Middle frontal gyrus (tissue), 1 donor: ENCODE measurements at regions not wholly inside any gene's neighbourhood (a gene's known extent, or its start where the extent isn't known, plus 50 kb on each side); places are given as distances from the start of the nearest gene placed in this dataset.

Source experiments
- DNase-seq: peaks from one replicate; pipeline ENCODE4 v3.0.0-alpha.2; 2015; ENCODE audit warnings: low spot score; ENCODE audit errors: extremely low spot score

DNA sequence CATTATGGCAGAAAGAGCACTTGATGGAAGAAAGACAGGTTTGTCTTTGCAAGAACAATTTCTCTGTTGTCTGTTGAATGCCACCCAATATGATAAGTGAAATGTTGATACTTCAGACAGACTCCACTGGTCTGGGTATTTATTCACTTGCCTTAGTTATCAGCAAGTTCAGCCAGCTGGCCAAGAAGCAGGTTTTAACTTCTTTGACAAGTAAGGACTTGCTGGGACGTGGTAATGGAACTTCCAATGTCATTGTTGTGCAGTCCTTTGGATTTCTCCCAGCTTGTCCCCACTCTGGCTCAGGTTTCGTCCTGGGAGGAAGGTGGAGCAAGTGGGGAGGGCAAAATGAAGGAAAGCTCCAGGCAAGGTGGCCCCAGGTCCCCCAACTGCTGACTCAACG is 497.4 kb downstream of the RPS24 start:
- no peak for DNase-seq

DNA sequence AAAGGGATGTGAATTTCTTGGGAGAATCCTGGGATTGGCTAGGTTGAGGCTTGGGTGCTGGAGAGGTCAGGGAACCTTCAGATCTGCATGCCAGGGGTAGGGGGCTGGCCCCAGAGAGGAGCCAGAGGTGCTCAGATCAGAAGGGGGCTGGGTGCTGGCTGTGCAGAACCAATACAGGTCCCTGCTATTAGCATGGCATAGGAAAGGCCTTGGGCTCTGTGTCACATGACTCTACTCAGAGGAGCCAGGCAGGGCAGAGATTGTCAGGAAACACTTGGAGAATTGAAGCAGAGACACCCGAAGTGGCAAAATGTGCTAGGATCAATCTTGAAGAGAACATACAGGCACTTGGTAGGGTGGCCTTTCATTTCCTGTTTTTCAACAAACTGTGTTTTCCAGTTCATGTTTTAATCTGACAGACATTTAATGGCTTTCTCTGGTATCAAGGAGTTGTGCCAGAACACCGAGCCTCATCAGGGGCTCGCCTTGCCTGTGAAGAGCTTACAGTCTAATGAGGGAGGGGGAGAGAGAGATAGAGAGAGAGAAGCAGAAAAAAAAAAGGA is 498.9 kb downstream of the RPS24 start:
- no peak for DNase-seq

DNA sequence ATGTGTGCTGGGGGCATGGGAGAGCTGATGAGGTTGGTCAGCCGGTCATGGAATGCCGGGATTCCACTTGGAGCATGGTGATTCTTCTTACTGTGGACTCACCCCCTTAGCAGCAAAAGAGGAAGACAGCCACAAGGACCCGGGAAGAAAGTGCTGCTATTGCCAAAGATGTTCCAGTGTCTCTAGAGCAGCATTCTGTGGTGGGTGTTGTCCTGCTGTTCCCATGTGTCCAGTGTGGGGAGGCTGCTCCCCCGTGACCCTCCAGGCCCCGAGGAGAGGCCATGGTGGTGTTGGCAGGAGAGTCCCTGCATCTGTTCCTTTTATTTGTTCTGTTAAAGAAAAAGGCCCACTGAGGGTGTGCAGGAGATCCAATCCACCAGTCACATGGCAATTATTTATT is 499.4 kb downstream of the RPS24 start:
- no peak for DNase-seq

DNA sequence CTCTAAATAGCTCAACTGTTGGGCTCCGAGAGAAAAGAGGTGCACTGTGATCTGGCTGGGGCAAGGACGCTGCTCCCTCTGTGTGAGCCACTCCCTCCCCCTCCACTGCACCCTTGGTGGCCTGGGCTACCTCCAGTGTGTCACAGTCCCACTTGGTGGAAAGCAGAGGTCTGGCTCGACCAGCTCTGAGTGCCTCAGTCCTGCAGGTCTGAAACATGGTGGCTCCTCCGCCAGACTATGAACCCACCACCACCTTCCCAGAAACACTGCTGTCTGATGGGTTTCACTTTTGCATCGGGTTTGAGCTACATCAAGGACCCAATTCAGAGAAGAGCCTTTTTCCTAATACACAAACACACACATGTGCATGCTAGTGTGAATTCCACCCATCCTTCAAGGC is 500.1 kb downstream of the RPS24 start:
- DNase-seq: no peak

DNA sequence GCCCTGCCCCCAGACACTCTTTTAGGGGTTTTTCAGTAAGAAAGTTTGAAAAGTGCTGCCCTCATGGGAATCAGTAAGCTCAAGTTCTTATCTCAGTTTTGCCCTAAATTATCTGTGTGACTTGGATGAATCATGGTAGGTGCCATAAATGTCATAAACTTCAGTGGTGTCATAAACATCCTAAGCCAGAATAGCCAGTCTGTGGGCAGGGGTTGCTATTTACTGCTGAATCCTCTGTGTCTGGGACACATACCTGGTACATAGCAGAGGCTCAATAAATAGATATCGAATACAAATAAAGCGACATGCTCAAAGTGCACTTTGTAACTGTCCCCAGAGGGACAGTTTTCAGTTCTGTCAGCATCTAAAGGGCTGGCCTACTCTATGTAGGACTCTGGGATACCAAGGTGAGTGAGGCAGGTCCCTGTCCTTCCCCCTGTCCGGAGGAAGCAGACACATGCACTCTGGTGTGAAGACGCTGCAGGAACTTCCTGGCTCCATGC is 502.1 kb downstream of the RPS24 start:
- no peak for DNase-seq

DNA sequence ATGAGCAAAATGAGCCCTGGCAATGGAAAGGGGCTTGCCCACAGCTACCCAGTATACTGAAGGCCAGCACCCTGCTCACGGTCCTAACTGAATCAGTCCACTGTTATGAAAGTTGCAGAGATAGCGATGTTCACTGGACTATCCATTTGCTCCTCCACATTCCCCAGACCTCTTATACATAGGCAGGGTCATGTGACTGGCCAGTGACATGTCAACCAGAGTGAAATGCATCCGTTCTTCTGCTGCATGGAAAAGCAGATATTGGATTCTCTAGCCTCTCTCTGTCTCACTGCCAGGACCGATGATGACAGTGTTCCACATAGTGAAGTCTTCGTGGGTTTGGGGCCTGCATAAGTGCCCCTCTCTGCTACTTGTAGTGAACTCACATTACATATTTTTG is 503.4 kb downstream of the RPS24 start:
- DNase-seq: no peak

DNA sequence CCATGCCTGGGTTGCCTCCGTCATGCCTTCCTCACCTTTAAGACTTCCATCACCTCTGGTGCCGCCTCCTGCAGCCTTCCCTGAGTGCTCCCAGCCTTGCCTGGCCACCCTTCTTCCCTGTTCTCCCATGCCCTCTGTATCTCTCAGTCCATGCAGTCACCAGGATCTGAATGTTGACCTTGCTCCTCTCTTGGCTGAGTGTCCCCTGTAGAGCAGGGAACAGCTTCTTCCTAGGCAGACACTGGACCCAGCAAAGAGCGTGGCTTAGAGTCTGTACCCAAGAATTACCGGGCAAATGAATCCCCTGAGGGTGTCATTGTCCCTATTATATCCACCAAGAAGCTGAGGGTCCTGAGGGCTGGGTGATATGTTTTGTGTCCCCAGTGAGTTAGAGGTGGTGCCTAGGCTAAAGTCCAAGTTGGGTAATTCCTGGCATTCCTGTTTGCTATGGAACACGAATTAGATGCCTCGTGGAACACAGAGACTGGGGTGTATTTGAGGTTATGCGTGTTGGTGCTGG is 505.6 kb downstream of the RPS24 start:
- no peak for DNase-seq

DNA sequence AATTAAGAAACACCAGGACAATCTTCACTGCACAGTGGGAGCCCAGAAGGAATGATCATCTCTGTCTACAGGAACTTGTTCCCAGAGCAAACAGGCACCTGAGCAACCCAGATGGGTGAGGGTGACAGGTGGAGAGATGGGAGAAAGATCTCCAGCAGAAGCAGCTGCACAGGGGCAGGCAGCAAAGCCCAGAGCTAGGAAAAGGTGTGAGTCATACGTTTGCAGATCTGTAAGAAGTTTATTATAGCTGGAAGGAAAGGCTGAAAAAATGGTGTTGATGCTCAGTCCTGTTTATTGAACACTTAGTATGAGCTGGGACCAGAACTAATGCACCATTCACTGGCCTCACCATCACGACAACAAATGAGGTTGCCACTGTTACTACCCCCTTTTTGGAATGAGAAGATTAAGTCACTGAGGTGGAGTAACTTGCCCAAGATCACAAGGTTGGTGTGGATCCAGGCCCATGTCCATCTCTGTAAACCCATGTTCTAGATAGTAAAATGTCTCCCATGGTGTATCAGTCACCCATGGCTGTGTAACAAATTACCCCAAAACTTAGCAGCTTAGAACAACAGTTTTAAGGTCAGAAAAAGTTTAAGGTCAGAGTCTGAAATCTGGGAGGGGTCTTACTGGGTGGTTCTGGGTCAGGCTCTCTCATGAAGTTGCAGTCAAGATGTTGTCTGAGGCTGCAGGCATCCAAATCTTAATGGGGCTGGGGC is 506.9 kb downstream of the RPS24 start:
- DNase-seq: no peak

DNA sequence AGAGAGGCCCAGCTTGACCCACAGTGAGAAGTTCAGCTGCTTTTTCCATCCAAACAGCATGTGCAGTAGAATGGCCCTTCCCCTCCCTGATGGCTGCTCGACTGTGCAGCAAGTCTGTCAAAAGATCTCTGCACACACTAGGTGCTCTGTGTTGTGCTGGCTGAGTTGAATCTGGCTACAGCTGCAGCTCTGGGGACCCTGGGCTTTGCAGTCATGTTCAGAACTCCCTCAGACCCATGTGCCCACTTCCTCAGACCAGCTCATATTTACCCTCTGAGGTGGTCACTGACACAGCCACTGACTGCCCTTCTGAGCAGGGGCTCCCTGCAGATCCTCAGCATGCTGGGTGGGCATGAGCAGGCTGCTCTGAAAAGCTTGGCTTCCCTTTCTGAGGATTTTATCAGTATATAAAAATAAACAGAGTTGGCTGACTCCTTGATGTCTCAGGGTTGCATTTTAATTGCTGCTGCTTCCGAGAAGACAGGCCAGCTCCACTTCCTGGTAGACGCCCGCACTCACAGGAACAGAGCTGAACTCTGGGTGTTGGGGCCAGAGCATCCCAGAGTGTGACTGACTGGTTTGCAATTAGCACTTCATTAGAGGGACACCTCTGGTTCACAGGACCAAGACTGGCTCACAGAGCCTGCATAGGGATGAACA is 507.9 kb downstream of the RPS24 start:
- DNase-seq: no peak

DNA sequence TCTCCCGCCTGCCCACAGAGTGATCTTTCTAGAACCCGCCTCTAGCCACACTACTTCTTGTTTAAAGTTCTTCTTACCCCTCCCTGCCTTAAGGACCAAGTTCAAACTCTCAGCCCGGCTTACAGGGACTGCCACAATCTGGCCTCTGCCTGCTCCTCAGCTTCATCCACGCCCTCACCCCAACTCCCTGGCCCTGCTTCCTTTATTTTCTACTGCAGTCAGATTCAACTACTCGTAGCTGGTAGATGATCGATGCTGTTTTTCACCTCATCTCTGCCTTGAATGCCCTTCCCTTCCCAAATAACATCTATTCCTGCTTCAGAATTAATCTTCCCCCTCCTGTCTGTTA is 508.5 kb downstream of the RPS24 start:
- DNase-seq: no peak

DNA sequence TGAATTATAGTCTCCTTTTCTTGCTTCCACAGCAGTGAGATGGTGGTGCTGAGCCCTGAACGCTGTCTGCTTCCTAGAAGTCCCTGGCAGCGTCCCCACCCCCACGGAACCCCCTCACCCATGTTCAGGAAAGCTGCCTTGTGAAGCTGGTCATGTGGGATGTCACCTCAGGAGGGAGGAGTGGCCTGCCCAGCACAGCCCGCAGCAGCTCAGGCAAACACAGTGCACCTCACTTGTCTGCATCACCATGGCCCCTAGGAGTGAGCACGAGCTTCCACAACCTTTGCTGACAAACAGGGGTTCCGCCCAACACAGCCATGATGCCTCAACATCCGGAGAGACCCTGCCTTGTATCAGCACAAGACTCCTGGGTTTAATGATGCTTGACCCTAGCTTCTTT is 508.9 kb downstream of the RPS24 start:
- no peak for DNase-seq

DNA sequence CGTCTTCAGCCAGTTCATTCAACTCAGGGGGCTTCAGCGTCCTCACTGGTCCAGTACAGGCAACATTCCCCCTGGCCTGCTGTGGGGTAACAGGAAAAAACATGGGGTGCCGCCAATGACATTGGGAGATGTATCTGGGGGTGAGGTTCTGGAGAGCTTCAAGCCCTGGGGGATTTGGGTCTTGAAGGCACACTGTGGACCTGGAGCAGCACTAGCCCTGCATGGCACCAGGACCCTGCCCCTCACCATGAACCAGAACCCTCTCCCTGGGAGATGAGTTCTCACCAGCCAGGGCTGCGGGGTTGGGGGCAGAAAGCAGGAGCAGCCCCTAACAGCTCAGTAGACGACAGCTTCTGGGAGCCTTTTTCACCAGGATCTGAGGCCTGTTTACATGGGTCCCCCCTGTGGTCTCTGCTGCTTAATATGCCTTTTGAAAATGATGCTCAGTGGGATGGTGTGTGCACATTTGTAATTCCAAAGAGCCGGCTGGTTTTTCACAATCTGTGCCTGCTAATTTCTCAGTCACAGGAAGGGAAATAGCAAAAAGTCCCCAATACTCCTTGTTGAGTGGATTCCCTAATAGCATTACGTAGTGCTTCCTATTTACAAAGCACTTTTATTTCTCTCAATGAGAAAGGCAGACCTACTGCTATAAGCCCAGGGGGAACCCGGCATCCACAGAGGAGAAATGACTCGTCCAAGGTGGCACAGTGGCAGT is 509.5 kb downstream of the RPS24 start:
- DNase-seq: no peak

DNA sequence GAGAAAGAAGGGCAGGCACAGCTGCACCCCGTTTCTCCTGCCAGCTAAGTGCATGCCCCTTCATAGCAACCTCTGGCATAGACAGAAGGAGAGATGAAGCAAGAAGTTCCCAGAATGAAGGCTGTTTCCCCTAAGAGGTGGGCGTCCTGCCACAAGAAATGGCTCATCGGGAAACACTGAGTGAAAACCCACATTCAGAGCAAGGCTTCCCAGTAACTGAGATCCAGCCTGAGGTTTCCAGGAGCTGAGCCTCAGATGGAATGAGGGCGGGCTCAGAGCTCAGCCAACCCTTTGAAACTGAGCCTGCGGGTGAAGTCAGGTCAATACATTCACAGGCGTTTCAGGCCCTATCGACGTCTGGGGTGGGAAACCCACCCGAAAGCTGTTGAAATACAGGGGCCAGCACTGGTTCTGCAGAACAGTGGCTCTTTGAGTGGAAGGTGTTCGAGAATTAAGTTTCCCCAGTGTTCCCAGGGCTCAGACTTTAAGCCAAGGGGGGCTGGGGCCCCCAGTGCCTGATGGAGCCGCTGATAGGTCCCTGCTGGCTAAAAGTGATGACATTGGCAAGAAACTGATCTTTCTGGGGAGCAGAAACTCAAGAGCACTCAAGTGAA is 510.2 kb downstream of the RPS24 start:
- DNase-seq: peak; percentile 18

DNA sequence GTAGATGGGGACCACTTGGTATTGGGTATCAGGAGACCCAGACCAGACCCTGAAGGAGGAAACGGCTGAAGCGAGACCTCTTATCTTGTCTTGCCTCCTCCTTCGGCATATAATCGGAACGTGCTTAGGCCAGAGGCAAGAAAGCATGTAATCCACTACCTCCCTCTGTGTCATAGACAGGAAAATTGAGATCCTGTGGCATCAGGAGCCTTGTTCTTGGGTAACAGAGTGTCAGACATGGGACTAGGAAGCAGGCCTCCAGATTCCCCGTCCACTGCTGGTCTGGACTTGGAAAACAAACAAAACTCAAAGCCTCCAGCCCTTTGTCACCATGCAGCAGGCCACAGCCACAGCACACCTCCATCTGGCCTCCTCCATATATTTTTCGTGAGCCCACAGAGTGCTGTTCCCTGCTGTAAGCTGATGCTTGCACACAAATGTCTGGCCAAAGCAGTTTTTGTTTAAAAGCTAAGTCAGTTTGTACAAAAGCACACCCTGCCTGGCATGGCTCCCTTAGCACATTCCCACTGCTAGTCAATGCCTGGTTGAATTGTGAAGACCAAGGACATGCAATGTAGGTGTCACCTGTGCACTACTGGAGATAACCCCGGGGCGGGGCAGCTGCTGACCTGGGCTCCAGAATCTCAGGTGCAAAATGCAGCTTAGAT is 510.9 kb downstream of the RPS24 start:
- no peak for DNase-seq

DNA sequence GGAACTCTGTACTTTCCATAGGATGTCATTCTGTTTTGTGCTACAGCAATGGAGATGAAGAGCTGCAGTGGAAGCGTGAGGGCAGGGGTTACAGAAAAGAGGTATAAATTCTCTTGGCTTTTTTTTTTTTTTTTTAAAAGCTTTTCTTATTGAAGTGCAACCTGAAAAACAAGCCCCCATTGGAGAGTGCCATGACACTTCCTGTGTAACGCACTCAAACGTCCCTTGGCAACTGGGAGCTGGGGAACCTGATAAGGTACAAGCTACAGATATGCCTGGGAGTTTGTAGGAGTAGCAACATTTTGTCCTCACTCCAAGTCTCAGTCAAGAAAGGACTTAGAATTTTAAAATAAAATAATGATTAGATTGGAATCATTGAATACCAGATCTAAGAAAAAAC is 512.1 kb downstream of the RPS24 start:
- no peak for DNase-seq

DNA sequence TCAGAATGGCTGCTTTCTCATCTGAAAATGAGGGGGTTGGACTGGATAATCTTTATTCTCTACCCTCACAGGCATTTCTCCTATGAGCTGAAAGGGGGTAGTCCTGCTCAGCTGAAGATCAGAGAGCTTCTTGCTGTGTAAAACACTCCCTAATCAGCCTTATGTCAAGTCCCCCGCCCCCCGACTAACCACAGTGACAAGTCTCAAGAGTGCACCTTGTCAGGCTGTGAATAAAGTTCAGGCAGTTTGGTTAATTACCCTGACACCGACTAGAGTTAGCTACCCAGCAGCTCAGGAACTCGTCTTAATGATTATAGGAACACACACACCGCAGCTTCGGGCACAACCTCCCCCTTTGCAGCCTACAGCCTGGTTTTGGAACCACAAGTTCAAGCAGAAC is 513.7 kb downstream of the RPS24 start:
- DNase-seq: no peak

DNA sequence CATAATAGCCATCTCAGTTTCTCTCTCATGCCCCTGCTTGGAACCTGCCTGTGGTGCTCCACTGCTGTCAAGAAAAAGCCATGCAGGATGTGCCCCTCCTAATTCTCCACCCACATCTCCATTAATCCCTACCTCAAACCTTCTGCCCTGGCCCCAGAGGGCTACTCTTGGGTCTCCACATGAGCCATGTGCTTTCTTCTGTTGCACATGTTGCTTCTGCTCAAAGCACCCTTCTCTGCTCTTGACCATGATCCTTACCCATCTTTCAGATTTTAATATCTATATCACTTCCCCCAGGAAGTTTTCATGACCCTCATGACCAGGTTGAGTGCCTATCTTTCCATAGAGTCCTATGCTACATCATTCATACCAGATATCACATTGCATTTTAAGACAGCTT is 514.2 kb downstream of the RPS24 start:
- DNase-seq: no peak

DNA sequence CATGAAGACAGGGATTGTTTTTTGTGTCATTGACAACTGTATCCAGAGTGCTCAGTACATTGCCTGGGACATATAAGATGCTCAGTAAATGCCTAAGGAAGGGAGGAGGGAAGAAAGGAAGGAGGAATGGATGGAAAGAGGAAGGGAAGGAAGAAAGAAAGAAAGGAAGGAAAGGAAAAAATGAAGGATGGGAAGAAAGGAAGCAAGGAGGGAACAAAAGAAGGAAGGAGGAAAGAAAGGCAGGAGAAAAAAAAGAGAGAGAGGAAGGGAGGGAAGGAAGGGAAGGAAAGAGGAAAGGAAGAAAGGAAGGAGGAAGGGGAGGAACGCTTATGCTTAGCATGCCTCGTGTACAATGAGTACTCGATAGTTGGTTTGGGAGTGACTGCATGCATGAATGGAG is 514.7 kb downstream of the RPS24 start:
- no peak for DNase-seq

DNA sequence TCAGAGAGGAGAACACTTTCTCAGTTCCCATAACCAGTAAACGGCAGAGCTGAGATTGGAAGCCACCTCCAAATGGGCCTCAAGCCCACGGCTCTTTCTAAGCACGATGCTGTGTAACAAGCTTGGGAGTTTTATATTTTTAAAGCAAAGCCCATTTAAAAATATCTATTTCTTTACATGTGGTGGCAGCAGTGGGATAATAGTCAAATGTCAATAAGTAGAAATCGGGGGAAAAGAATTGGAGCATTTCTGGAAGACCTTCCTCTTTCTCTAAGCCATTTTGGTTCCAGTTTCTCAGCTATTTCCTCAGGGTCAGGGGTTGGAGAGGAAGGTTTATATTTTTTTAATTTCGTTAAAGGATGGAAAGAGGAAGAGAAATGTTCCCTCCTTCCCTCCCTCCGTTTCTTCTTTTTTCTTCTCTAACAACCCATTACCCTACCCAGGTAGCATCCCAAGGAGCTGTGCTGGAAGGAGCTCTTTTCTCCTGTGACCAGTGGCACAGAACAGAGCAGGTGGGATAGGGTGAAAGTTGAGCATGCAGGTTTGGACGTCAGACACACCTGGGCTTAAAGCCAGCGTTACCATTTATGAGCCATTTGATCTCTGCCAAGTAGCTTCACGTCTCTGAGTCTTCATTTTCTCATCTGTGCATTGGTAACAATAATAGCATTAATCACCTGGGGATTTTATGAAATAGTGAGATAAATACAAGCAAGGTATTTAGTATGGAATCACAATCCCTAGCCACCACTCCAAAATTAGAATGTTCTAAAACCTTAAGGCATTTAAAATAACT is 515.7 kb downstream of the RPS24 start:
- no peak for DNase-seq

DNA sequence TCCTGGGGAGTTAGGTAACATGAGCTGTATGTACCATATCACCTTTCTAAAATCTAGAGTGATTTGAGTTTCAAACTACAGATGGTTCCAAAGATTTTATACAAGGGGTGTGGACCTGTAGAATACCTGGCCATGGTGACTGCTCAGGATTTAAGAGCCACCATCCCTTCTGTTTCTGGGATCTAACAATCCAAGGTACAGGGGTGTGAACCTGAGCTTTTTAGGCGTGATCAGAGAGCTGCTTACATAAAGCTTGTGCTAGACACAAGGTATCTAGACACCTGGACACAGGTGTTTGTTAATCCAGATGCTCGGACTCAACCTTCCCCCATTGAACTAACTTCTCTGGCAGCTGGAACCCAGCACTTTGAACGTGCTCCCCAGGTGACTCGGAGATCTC is 516.4 kb downstream of the RPS24 start:
- DNase-seq: no peak
